Vagina (tissue), 2 donors: ENCODE measurements at regions not wholly inside any gene's neighbourhood (a gene's known extent, or its start where the extent isn't known, plus 50 kb on each side); places are given as distances from the start of the nearest gene placed in this dataset.

Source experiments
- DNase-seq, 2 donors: peaks; one replicate each; pipeline ENCODE4 v3.0.0-alpha.2; 2017; ENCODE audit errors: extremely low spot score in 2 of 2
- H3K27ac ChIP-seq: fragments of 200-600 bp; sonication (generic); one replicate; pipeline ENCODE4 v1.5.1; 2019
- H3K27me3 ChIP-seq: fragments of 200-600 bp; sonication (generic); one replicate; pipeline ENCODE4 v1.5.1; 2019
- H3K36me3 ChIP-seq, 2 donors: fragments of 200-600 bp; sonication (generic); one replicate each; pipeline ENCODE4 v1.5.1; 2017 to 2019
- H3K4me1 ChIP-seq: fragments of 200-600 bp; sonication (generic); one replicate; pipeline ENCODE4 v1.5.1; 2019
- H3K4me3 ChIP-seq, 2 donors: fragments of 200-600 bp; sonication (generic); 1 replicate in 1 of 2; 2 replicates in 1 of 2; pipeline ENCODE4 v1.5.1; 2016 to 2019
- H3K9me3 ChIP-seq: fragments of 200-600 bp; sonication (generic); one replicate; pipeline ENCODE4 v1.5.1; 2019
- CTCF ChIP-seq, 3 experiments: fragments of 450-650 bp in 2 of 3; fragments of 200-600 bp in 1 of 3; sonication (generic) in 1 of 3; IDR thresholded peaks; one replicate each; pipeline ENCODE4 v1.5.1; 2017 to 2019; ENCODE audit warnings: antibody characterized with exemption in 3 of 3, mild to moderate bottlenecking in 2 of 3, moderate library complexity in 2 of 3
- POLR2A ChIP-seq, 2 donors: fragments of 450-650 bp; IDR thresholded peaks; one replicate each; pipeline ENCODE4 v1.6.1; 2017; ENCODE audit warnings: antibody characterized with exemption in 2 of 2, mild to moderate bottlenecking in 2 of 2, moderate library complexity in 2 of 2
- POLR2AphosphoS5 ChIP-seq, 2 donors: sonication (generic); formaldehyde crosslinking; IDR thresholded peaks; one replicate each; pipeline ENCODE4 v1.9.0; 2017; ENCODE audit warnings: antibody characterized with exemption in 2 of 2, mild to moderate bottlenecking in 2 of 2, low read depth in 1 of 2; ENCODE audit not compliant: insufficient read depth in 1 of 2
- intact Hi-C: fragments of 100-400 bp; cut with DNase I; formaldehyde crosslinking; loops from one replicate; pipeline ENCODE4 v1.15.1; 2023

- no peak for DNase-seq
- H3K4me1 ChIP-seq: no peaks in the 10 kb centered on the region
- H3K4me3 ChIP-seq: no peak overlapping the region
- H3K27ac ChIP-seq: no peak overlapping the region
- H3K27me3 ChIP-seq: no peaks in the 10 kb centered on the region
- TF ChIP-seq POLR2AphosphoS5 (IDR thresholded peaks at IDR 0.05; ENCODE audit: insufficient read depth in 1 of 2, low read depth in 1 of 2): no peak
- no peak for TF ChIP-seq CTCF (IDR thresholded peaks at IDR 0.05)
- no peak for TF ChIP-seq POLR2A (IDR thresholded peaks at IDR 0.05)
- no peaks in the 10 kb centered on the region for H3K36me3 ChIP-seq
- intact Hi-C loops: no loop called here
- H3K9me3 ChIP-seq: no peaks in the 10 kb centered on the region
These were observed 622.7 kb downstream of the METTL15 start for GRCh38 chr11:28730889-28731288.

GRCh38 chr11:28730336-28730735, 622.1 kb downstream of the METTL15 start:
- Histone ChIP-seq H3K27ac (no peak overlapping the region), H3K4me3 (no peak overlapping the region), H3K36me3 (no peaks in the 10 kb centered on the region), H3K9me3 (no peaks in the 10 kb centered on the region), H3K27me3 (no peaks in the 10 kb centered on the region), H3K4me1 (no peaks in the 10 kb centered on the region)
- TF ChIP-seq POLR2A (IDR thresholded peaks at IDR 0.05) (no peak), CTCF (IDR thresholded peaks at IDR 0.05) (no peak), POLR2AphosphoS5 (IDR thresholded peaks at IDR 0.05; ENCODE audit: insufficient read depth in 1 of 2, low read depth in 1 of 2) (no peak)
- intact Hi-C loops: no loop called here
- no peak for DNase-seq

GRCh38 chr11:28729339-28729738, 621.2 kb downstream of the METTL15 start:
- no peak for TF ChIP-seq POLR2AphosphoS5 (IDR thresholded peaks at IDR 0.05; ENCODE audit: insufficient read depth in 1 of 2, low read depth in 1 of 2)
- no peak for TF ChIP-seq CTCF (IDR thresholded peaks at IDR 0.05)
- TF ChIP-seq POLR2A (IDR thresholded peaks at IDR 0.05): no peak
- Histone ChIP-seq H3K36me3 (no peaks in the 10 kb centered on the region), H3K4me3 (no peak overlapping the region), H3K27ac (no peak overlapping the region), H3K4me1 (no peaks in the 10 kb centered on the region), H3K27me3 (no peaks in the 10 kb centered on the region), H3K9me3 (no peaks in the 10 kb centered on the region)
- no peak for DNase-seq
- intact Hi-C loops: no loop called here

- no peaks in the 10 kb centered on the region for H3K9me3 ChIP-seq
- H3K36me3 ChIP-seq: no peaks in the 10 kb centered on the region
- no peaks in the 10 kb centered on the region for H3K27me3 ChIP-seq
- H3K4me1 ChIP-seq: no peaks in the 10 kb centered on the region
- intact Hi-C loops: no loop called here
- H3K4me3 ChIP-seq: no peak overlapping the region
- no peak for DNase-seq
- H3K27ac ChIP-seq: no peak overlapping the region
- no peak for TF ChIP-seq POLR2AphosphoS5 (IDR thresholded peaks at IDR 0.05; ENCODE audit: insufficient read depth in 1 of 2, low read depth in 1 of 2)
- no peak for TF ChIP-seq CTCF (IDR thresholded peaks at IDR 0.05)
- TF ChIP-seq POLR2A (IDR thresholded peaks at IDR 0.05): no peak
These were observed 620.5 kb downstream of the METTL15 start for GRCh38 chr11:28728666-28729065.

GRCh38 chr11:28727254-28727653, 619.1 kb downstream of the METTL15 start:
- TF ChIP-seq POLR2AphosphoS5 (IDR thresholded peaks at IDR 0.05; ENCODE audit: insufficient read depth in 1 of 2, low read depth in 1 of 2): no peak
- TF ChIP-seq CTCF (IDR thresholded peaks at IDR 0.05): no peak
- TF ChIP-seq POLR2A (IDR thresholded peaks at IDR 0.05): no peak
- Histone ChIP-seq H3K4me3 (no peak overlapping the region), H3K36me3 (no peaks in the 10 kb centered on the region), H3K27me3 (no peaks in the 10 kb centered on the region), H3K9me3 (no peaks in the 10 kb centered on the region), H3K27ac (no peak overlapping the region), H3K4me1 (no peaks in the 10 kb centered on the region)
- intact Hi-C loops: no loop called here
- no peak for DNase-seq
